GM21360 (cell line): ENCODE measurements at regions not wholly inside any gene's neighbourhood (a gene's known extent, or its start where the extent isn't known, plus 50 kb on each side); places are given as distances from the start of the nearest gene placed in this dataset.
"Not testable (repeated sequence)": the region's sequence is repeated elsewhere in the genome, so short reads cannot be mapped to it uniquely, and the experiment has no call there.

ENCODE experiments used
- ATAC-seq: cut with Tn5 transposase; IDR thresholded peaks from one replicate; pipeline ENCODE4 v1.9.1; 2021; ENCODE audit warnings: mild to moderate bottlenecking, moderate library complexity; ENCODE audit not compliant: unreplicated experiment

- no peak for ATAC-seq
These were observed 349.2 kb upstream of the PRKCQ start for GRCh38 chr10:6929148-6929830.

DNA sequence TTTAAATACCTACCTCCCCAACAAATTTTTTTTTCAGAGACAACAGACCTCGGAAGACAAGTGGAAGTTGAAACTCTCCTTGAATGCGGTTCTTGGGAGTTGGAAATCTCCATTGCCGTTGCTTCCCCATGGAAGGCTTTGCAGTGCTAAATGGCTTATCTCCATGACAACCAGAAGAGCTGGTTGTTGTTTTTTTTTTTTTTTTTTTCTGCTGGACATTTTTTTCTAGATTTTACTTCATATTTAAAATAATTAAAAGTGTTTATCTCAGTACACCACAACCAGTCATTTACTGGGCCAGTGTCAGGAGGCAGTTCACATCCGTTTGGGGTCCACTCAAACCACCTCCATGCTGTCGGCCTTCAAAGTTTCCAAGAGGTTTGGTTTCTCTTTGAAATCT lies 348.5 kb upstream of the PRKCQ start:
- no peak for ATAC-seq

DNA sequence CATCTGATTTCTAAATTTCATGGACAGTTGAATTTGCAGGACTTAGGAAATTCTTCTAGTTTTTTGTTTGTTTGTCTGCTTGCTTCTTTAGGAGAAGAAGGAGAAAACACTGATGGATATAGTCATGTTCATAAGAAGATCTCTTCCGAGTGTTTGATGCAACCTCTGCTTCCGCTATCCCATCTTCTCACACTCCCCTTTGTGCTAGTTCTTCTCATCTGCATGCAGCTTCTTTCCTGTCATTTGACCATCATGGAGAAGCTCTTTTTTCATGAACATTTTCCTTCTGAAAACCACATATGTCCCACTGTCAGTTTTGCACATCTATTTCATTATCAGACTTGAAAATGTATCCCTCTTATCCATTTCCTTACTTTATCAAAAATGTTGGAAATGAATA lies 346.9 kb upstream of the PRKCQ start:
- no peak for ATAC-seq

- no peak for ATAC-seq
These were observed 345.1 kb upstream of the PRKCQ start for GRCh38 chr10:6925146-6925545.

- ATAC-seq = no peak
These were observed 344.1 kb upstream of the PRKCQ start for GRCh38 chr10:6924166-6924565.

GRCh38 chr10:6921026-6921425 lies 340.9 kb upstream of the PRKCQ start:
- not testable (repeated sequence) for ATAC-seq

DNA sequence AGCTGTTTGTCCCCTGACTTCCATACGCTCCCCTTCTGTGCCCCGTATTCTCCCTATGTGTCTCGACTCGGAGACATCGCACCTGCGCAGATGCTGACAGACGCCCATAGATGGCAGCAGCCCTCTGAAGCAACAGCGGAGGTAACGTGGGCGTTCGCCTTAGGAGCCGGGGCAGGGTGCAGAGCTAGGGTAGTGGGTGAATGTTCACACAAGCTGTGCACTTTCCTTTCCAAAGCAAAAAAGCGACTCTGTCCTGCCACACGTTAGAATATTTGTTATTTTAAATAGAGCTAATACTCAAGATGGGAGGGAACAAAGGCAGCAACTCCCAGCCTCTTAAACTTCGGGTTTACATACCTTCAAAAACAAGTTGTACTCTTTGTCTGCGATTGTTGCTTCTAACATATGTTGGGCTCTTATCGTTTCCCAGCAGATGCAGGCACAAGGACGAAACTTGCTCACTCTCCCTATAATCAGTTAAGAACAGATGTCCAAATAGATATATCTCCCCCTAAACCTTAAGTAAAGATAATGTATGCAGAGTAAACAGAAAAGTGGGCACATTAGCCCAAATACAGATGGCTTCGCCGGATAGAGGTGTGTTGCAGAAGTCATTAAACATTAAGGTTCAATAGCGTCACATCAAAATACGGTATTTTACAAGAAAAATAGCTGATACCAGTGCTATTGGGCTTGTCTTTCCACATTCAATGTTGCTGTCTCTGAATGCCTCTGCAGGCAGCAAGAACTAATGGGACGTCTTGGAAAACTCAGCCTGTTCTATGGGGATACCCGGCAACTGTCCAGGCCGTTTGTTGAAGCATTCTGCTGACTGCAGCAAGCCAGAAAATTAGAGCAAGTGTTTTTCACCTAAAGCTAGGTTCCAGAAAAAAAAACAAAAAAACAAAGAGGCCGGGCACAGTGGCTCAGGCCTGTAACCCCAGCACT lies 340.3 kb upstream of the PRKCQ start:
- ATAC-seq = peak; percentile 97

GRCh38 chr10:6919077-6919476 lies 339.0 kb upstream of the PRKCQ start:
- no peak for ATAC-seq

DNA sequence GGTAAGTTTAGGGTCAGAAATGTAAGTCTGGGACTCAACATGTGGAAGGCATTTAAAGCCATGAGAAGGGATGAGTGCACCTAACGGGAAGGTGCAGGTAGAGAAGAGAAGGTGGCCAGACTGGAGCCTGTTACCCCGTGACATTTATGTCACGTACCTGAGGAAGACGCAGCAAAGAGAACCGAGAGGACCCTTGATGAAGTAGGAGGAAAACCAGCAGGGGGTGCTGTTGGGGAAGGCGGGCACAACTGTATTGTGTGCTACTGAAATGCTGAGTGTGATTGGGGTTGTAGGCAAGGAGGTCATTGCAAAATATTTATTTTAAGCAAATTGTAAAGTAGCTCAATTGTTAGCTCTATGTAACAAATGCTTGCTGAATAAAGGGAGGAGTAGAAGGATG lies 338.2 kb upstream of the PRKCQ start:
- ATAC-seq = peak; percentile 38

- ATAC-seq = no peak
These were observed 337.0 kb upstream of the PRKCQ start for GRCh38 chr10:6917125-6917524.

GRCh38 chr10:6916601-6917000 lies 336.5 kb upstream of the PRKCQ start:
- no peak for ATAC-seq

DNA sequence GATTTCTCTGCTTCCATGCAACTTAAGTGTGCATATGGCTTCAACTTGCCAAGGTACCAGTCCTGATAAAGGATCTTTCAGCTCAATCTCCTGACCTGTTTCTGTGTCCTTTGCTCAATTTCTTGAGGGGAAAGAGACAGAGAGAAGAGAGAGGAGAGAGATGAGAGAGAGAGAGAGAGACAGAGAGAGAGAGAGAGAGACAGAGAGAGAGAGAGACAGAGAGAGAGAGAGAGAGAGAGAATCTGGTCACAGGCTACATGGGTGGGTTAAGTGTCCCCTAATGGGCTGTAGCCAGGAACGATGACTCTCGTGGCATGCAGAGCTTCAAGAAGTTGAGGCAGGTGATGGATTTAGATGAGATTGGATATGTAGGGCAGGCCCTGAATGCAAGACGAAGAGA lies 335.2 kb upstream of the PRKCQ start:
- ATAC-seq = no peak

- ATAC-seq = no peak
These were observed 332.9 kb upstream of the PRKCQ start for GRCh38 chr10:6912929-6913328.

DNA sequence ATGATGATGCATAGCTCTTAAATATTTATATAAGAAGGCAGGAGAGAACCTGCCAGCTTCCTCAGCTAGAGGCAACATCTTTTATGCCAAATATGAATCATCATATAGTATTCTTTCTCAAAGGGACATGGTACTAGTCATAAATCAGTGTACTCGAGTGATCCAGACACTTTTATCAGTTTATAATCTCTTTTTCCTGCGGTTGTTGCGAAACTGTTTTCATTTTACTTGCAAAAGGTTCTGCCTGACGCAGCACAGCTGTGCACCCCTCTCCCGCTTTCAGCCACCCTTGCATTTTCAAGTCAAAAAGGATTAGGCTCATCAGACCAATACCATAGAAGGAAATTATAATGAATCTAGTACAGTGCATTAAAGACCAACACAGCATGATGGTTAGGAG lies 332.3 kb upstream of the PRKCQ start:
- ATAC-seq = no peak

- ATAC-seq = no peak
These were observed 331.9 kb upstream of the PRKCQ start for GRCh38 chr10:6912021-6912420.

GRCh38 chr10:6909905-6910560 lies 330.0 kb upstream of the PRKCQ start:
- ATAC-seq = no peak

- no peak for ATAC-seq
These were observed 327.9 kb upstream of the PRKCQ start for GRCh38 chr10:6907877-6908530.

DNA sequence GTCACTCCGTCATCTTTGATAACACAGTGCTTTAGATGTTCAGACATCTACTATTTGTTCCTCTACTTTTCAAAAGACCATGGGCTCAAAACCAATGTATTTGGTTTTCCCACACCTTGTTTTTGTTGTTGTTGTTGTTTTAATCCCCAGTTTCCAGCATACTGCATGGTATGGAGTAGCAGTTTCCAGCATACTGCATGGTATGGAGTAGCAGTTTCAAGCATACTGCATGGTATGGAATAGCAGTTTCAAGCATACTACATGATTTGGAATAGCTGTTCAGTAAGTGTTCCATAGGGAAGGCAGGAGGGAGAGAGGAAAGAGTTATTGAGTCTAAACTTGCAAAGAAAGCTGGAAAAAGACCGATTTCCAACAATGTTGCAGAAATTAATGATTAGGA lies 314.3 kb upstream of the PRKCQ start:
- no peak for ATAC-seq

- no peak for ATAC-seq
These were observed 312.8 kb upstream of the PRKCQ start for GRCh38 chr10:6892864-6893263.

DNA sequence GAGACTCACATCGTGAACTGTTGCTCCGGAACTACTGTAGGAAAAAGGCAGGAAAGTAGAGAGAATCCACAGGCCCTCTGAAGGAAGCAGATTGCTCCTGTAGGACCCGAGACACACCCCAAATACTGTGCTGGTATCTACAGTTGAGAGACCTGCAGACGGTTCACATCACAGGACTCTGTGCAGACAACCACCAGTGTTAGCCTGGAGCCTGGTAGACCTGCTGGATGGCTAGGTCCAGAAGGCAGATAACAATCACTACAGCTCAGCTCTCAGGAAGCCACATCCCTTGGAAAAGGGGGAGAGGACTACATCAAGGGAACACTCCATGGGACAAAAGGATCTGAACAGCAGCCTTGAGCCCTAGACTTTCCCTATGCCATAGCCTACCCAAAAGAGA lies 311.8 kb upstream of the PRKCQ start:
- ATAC-seq = no peak

GRCh38 chr10:6889718-6890117 lies 309.6 kb upstream of the PRKCQ start:
- ATAC-seq = no peak
